ENCODE measurements at regions not wholly inside any gene's neighbourhood (a gene's known extent, or its start where the extent isn't known, plus 50 kb on each side); places are given as distances from the start of the nearest gene placed in this dataset.

DNA sequence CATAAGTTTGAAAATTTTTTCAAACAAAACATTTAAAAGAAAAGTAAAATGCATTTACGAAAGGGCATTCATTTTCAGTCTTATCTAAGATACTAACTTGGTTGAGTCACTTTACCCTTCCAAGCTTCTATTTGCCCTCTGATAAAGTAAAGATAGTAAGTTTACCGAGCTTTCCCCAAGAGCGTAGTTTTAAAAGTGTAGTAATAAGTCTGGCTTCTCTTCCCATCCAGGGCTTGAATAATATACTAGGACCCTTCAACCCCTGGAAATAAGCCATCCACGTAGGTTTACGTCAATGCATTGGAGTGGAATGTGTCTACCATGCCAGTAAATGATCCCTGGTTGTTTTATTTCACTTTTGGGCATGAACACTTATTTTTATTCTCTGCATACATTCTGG lies 608.3 kb downstream of the NTRK3 start:
- TF ChIP-seq, protein P1, sequence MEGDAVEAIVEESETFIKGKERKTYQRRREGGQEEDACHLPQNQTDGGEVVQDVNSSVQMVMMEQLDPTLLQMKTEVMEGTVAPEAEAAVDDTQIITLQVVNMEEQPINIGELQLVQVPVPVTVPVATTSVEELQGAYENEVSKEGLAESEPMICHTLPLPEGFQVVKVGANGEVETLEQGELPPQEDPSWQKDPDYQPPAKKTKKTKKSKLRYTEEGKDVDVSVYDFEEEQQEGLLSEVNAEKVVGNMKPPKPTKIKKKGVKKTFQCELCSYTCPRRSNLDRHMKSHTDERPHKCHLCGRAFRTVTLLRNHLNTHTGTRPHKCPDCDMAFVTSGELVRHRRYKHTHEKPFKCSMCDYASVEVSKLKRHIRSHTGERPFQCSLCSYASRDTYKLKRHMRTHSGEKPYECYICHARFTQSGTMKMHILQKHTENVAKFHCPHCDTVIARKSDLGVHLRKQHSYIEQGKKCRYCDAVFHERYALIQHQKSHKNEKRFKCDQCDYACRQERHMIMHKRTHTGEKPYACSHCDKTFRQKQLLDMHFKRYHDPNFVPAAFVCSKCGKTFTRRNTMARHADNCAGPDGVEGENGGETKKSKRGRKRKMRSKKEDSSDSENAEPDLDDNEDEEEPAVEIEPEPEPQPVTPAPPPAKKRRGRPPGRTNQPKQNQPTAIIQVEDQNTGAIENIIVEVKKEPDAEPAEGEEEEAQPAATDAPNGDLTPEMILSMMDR (conservative IDR thresholded peaks at IDR 0.05; ENCODE audit: low read depth in 2 of 2): no peak
- TF ChIP-seq EZH2 (IDR thresholded peaks at IDR 0.05; ENCODE audit: low read depth, unreplicated experiment) (no peak), POLR2AphosphoS5 (IDR thresholded peaks at IDR 0.05; ENCODE audit: low read depth) (no peak), EZH2phosphoT487 (IDR thresholded peaks at IDR 0.05; ENCODE audit: unreplicated experiment) (no peak), ZNF331 (CRISPR knock-in tag; IDR thresholded peaks at IDR 0.05; ENCODE audit: low read depth) (no peak), STAT1 (IDR thresholded peaks at IDR 0.05; ENCODE audit: unreplicated experiment) (no peak), JUNB (IDR thresholded peaks at IDR 0.05; ENCODE audit: unreplicated experiment) (no peak), CREB1 (CRISPR knock-in tag; IDR thresholded peaks at IDR 0.05; ENCODE audit: low read depth) (no peak)
- TF ChIP-seq, protein P2, sequence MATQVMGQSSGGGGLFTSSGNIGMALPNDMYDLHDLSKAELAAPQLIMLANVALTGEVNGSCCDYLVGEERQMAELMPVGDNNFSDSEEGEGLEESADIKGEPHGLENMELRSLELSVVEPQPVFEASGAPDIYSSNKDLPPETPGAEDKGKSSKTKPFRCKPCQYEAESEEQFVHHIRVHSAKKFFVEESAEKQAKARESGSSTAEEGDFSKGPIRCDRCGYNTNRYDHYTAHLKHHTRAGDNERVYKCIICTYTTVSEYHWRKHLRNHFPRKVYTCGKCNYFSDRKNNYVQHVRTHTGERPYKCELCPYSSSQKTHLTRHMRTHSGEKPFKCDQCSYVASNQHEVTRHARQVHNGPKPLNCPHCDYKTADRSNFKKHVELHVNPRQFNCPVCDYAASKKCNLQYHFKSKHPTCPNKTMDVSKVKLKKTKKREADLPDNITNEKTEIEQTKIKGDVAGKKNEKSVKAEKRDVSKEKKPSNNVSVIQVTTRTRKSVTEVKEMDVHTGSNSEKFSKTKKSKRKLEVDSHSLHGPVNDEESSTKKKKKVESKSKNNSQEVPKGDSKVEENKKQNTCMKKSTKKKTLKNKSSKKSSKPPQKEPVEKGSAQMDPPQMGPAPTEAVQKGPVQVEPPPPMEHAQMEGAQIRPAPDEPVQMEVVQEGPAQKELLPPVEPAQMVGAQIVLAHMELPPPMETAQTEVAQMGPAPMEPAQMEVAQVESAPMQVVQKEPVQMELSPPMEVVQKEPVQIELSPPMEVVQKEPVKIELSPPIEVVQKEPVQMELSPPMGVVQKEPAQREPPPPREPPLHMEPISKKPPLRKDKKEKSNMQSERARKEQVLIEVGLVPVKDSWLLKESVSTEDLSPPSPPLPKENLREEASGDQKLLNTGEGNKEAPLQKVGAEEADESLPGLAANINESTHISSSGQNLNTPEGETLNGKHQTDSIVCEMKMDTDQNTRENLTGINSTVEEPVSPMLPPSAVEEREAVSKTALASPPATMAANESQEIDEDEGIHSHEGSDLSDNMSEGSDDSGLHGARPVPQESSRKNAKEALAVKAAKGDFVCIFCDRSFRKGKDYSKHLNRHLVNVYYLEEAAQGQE (IDR thresholded peaks at IDR 0.05; ENCODE audit: unreplicated experiment): no peak
